Endothelial cell of umbilical vein (primary cell): ENCODE measurements at regions not wholly inside any gene's neighbourhood (a gene's known extent, or its start where the extent isn't known, plus 50 kb on each side); places are given as distances from the start of the nearest gene placed in this dataset. TPM values are rescaled to one million over a fixed set of nuclear protein-coding genes. Genes with fewer than 3 reads are reported as not detected.

Experiments used
- BruUV-seq: library from RNA; stranded (reverse); fragments of 400-500 nt; replicated peaks from 2 replicates; lab custom pipeline; 2021; lab: Mats Ljungman, UMichigan
- CTCF ChIA-PET: fragments of 300-600, 350-600 bp; sonication (Branson Sonifier 250); formaldehyde crosslinking; loops from one replicate; lab custom pipeline; 2021; ENCODE audit warnings: antibody characterized with exemption, inconsistent platforms; lab: Charles Lee
- POLR2A ChIA-PET: fragments of 300-600, 350-600 bp; sonication (Branson Sonifier 250); formaldehyde crosslinking; loops from one replicate; lab custom pipeline; 2021; ENCODE audit warnings: antibody characterized with exemption, inconsistent platforms; lab: Charles Lee
- DNase-seq: peaks from one replicate; pipeline ENCODE4 v3.0.0-alpha.2; 2011; ENCODE audit warnings: low read depth, low spot score
- FAIRE-seq: peaks from 2 replicates; lab custom pipeline; 2011; peaks lifted over from hg19 to GRCh38; lab: Jason Lieb, UNC
- H2AFZ ChIP-seq: 2 replicates; pipeline ENCODE4 v1.6.0; 2012; ENCODE audit warnings: low read depth, low read length, control low read depth, inconsistent platforms
- H3K27ac ChIP-seq: 2 replicates; pipeline ENCODE4 v1.5.1; 2011; ENCODE audit warnings: low read depth, mild to moderate bottlenecking, control low read depth, low read length, moderate library complexity; ENCODE audit not compliant: insufficient read depth
- H3K27me3 ChIP-seq, 2 experiments: 2 replicates each; pipeline versions ENCODE4 v1.6.0 to v1.6.1; 2011; ENCODE audit warnings: low read length in 2 of 2, mixed read lengths in 1 of 2; ENCODE audit not compliant: control insufficient read depth in 2 of 2, insufficient read depth in 2 of 2
- H3K36me3 ChIP-seq, 2 experiments: 2 replicates in 1 of 2; 3 replicates in 1 of 2; pipeline ENCODE4 v1.5.1; 2011; ENCODE audit warnings: low read length in 2 of 2, mild to moderate bottlenecking in 1 of 2, moderate library complexity in 1 of 2; ENCODE audit not compliant: control insufficient read depth in 2 of 2, insufficient read depth in 2 of 2; ENCODE audit errors: extremely low read depth in 1 of 2
- H3K4me1 ChIP-seq: 3 replicates; pipeline ENCODE4 v1.5.1; 2011; ENCODE audit warnings: mild to moderate bottlenecking, low read length; ENCODE audit not compliant: control insufficient read depth, insufficient read depth; ENCODE audit errors: extremely low read depth
- H3K4me2 ChIP-seq: 2 replicates; pipeline ENCODE4 v1.6.1; 2011; ENCODE audit warnings: low read length, control low read depth, mixed read lengths; ENCODE audit not compliant: insufficient read depth
- H3K4me3 ChIP-seq, 3 experiments: fragments of 200-600 bp in 1 of 3; sonication (generic), shearing (Covaris generic) in 1 of 3; replicated peaks in 1 of 3; 2 replicates each; pipeline ENCODE4 v1.5.1; 2011 to 2016; ENCODE audit warnings: control low read depth in 3 of 3, low read length in 3 of 3, mild to moderate bottlenecking in 2 of 3, inconsistent platforms in 1 of 3, low read depth in 1 of 3, moderate library complexity in 1 of 3; ENCODE audit not compliant: insufficient read depth in 1 of 3
- H3K79me2 ChIP-seq: 2 replicates; pipeline ENCODE4 v1.6.0; 2012; ENCODE audit warnings: low read length, inconsistent platforms; ENCODE audit not compliant: control insufficient read depth, insufficient read depth
- H3K9ac ChIP-seq: replicated peaks from 2 replicates; pipeline ENCODE3; 2011; ENCODE audit warnings: low read length, control low read depth; ENCODE audit not compliant: insufficient read depth; ENCODE audit errors: extremely low read depth
- H3K9me1 ChIP-seq: replicated peaks from 3 replicates; pipeline ENCODE4 v1.6.0; 2011; ENCODE audit warnings: mild to moderate bottlenecking, low read length; ENCODE audit not compliant: control insufficient read depth, insufficient read depth; ENCODE audit errors: extremely low read depth
- H3K9me3 ChIP-seq: replicated peaks from 2 replicates; pipeline ENCODE4 v1.5.1; 2012; ENCODE audit warnings: low read length, inconsistent platforms; ENCODE audit not compliant: control insufficient read depth, insufficient read depth
- H4K20me1 ChIP-seq: replicated peaks from 2 replicates; pipeline ENCODE3; 2011; ENCODE audit warnings: mild to moderate bottlenecking, low read length; ENCODE audit not compliant: control insufficient read depth, insufficient read depth; ENCODE audit errors: extremely low read depth
- FOS ChIP-seq: IDR thresholded peaks from 2 replicates; pipeline ENCODE4 v1.6.1; 2011; ENCODE audit warnings: mild to moderate bottlenecking, low read length, moderate library complexity, borderline replicate concordance; ENCODE audit not compliant: insufficient read depth
- GATA2 ChIP-seq: IDR thresholded peaks from 2 replicates; pipeline ENCODE4 v1.7.0; 2011; ENCODE audit warnings: low read depth, mild to moderate bottlenecking, moderate library complexity, mixed read lengths, low read length; ENCODE audit not compliant: insufficient read length, insufficient read depth
- JUN ChIP-seq: IDR thresholded peaks from 2 replicates; pipeline ENCODE4 v1.6.1; 2011; ENCODE audit warnings: borderline replicate concordance, low read depth; ENCODE audit not compliant: insufficient read length, insufficient read depth
- MYC ChIP-seq: IDR thresholded peaks from one replicate; pipeline ENCODE4 v1.6.1; 2011; ENCODE audit warnings: mild to moderate bottlenecking, low read depth, low read length
- POLR2A ChIP-seq: IDR thresholded peaks from 2 replicates; pipeline ENCODE4 v1.6.1; 2012; ENCODE audit warnings: low read depth, mild to moderate bottlenecking, control low read depth, low read length
- POLR2AphosphoS5 ChIP-seq: IDR thresholded peaks from 2 replicates; pipeline ENCODE4 v1.6.1; 2012; ENCODE audit warnings: low read depth, mild to moderate bottlenecking, control low read depth, low read length, moderate library complexity; ENCODE audit not compliant: insufficient read depth
- dilution Hi-C: fragments of 300-500 bp; cut with MboI; formaldehyde crosslinking; loops from one replicate; pipeline ENCODE4 v1.15.0; 2019; ENCODE audit warnings: low sequenced_read_pairs; ENCODE audit not compliant: extremely low pct_ligation_motif_present
- intact Hi-C: fragments of 100-400 bp; cut with micrococcal nuclease; formaldehyde crosslinking; loops from one replicate; pipeline ENCODE4 v1.10.0; 2022
- small RNA-seq: library from RNA; depleted of rRNA; stranded (forward); fragments of <200 nt; gene quantifications from one replicate; pipeline ENCODE3, GENCODE V24; 2012; ENCODE audit warnings: low replicate concordance, low read depth; ENCODE audit not compliant: insufficient read depth, insufficient read length

GRCh38 chr2:152813351-152813750 is 94.9 kb downstream of the ARL6IP6 start:
- dilution Hi-C loops = no loop called here
- no peaks in the 10 kb centered on the region for H3K79me2 ChIP-seq
- TF ChIP-seq POLR2A (no peak), FOS (no peak), JUN (no peak), GATA2 (no peak), MYC (no peak), POLR2AphosphoS5 (no peak)
- H3K27ac ChIP-seq = no peak overlapping the region
- no peaks in the 10 kb centered on the region for H3K27me3 ChIP-seq
- no peaks in the 10 kb centered on the region for H3K36me3 ChIP-seq
- H3K9ac ChIP-seq = no peak overlapping the region
- BruUV-seq = no TSS peak
- H3K4me2 ChIP-seq = no peak overlapping the region
- intact Hi-C loops = no loop called here
- H3K9me3 ChIP-seq = no peaks in the 10 kb centered on the region
- FAIRE-seq (no peak), DNase-seq (no peak)
- POLR2A ChIA-PET = no interaction called here
- CTCF ChIA-PET = no interaction called here
- H3K9me1 ChIP-seq = no peaks in the 10 kb centered on the region
- H3K4me3 ChIP-seq = no peak overlapping the region
- H3K4me1 ChIP-seq = no peaks in the 10 kb centered on the region
- no peak overlapping the region for H2AFZ ChIP-seq
- H4K20me1 ChIP-seq = no peaks in the 10 kb centered on the region

Small RNAs in the stretch of these regions (small RNA-seq; reads per million reads assigned to genes)
- gene AC009969.1 (not detected), gene AC079150.2 (not detected)
